Neural cell (in vitro differentiated cells): ENCODE measurements at regions not wholly inside any gene's neighbourhood (a gene's known extent, or its start where the extent isn't known, plus 50 kb on each side); places are given as distances from the start of the nearest gene placed in this dataset.

Experiments used
- H2AFZ ChIP-seq: fragments of 200-600, 300-800 bp; sonication (generic), shearing (Covaris generic); 2 replicates; pipeline ENCODE4 v1.6.0; 2014; ENCODE audit warnings: low read depth, mild to moderate bottlenecking, antibody characterized with exemption, low read length, moderate library complexity
- H3F3A ChIP-seq: fragments of 200-600 bp; shearing (Covaris generic); 2 replicates; pipeline ENCODE4 v1.6.1; 2016; ENCODE audit warnings: mild to moderate bottlenecking, moderate library complexity, mixed read lengths, antibody characterized with exemption, low read length; ENCODE audit not compliant: insufficient read depth, poor library complexity, severe bottlenecking
- H3K27ac ChIP-seq: fragments of 200-600, 300-800 bp; sonication (generic), shearing (Covaris generic); 2 replicates; pipeline ENCODE4 v1.5.1; 2014; ENCODE audit warnings: mild to moderate bottlenecking, low read length, moderate library complexity
- H3K27me3 ChIP-seq: fragments of 300-800, 200-600 bp; sonication (generic), shearing (Covaris generic); 2 replicates; pipeline ENCODE4 v1.6.0; 2014; ENCODE audit warnings: mild to moderate bottlenecking, low read depth, low read length, moderate library complexity; ENCODE audit not compliant: insufficient read depth
- H3K36me3 ChIP-seq: fragments of 300-800, 200-600 bp; sonication (generic), shearing (Covaris generic); 2 replicates; pipeline ENCODE4 v1.5.1; 2014; ENCODE audit warnings: mild to moderate bottlenecking, antibody characterized with exemption, low read length, moderate library complexity; ENCODE audit not compliant: insufficient read depth
- H3K4me2 ChIP-seq: fragments of 300-800, 200-600 bp; sonication (generic), shearing (Covaris generic); 2 replicates; pipeline ENCODE4 v1.6.0; 2014; ENCODE audit warnings: mild to moderate bottlenecking, low read length
- H3K4me3 ChIP-seq: fragments of 300-800, 200-600 bp; sonication (generic), shearing (Covaris generic); 2 replicates; pipeline ENCODE4 v1.5.1; 2014; ENCODE audit warnings: mild to moderate bottlenecking, low read length, moderate library complexity
- H3K79me2 ChIP-seq: fragments of 200-600 bp; shearing (Covaris generic); replicated peaks from 2 replicates; pipeline ENCODE4 v1.6.0; 2014; ENCODE audit warnings: mild to moderate bottlenecking, low read length, moderate library complexity; ENCODE audit not compliant: insufficient read depth
- H3K9ac ChIP-seq: fragments of 300-800, 200-600 bp; sonication (generic), shearing (Covaris generic); 2 replicates; pipeline ENCODE4 v1.6.1; 2016; ENCODE audit warnings: mild to moderate bottlenecking, low read length, mixed read lengths
- H3K9me2 ChIP-seq: fragments of 200-600 bp; shearing (Covaris generic); 2 replicates; pipeline ENCODE4 v1.6.1; 2016; ENCODE audit warnings: mild to moderate bottlenecking, low read length, mixed read lengths; ENCODE audit not compliant: insufficient read depth
- H3K9me3 ChIP-seq: fragments of 200-600, 300-800 bp; sonication (generic), shearing (Covaris generic); 2 replicates; pipeline ENCODE4 v1.6.1; 2016; ENCODE audit warnings: mild to moderate bottlenecking, mixed run types, low read length, moderate library complexity, mixed read lengths
- H4K20me1 ChIP-seq: fragments of 200-600 bp; shearing (Covaris generic); 2 replicates; pipeline ENCODE4 v1.6.1; 2016; ENCODE audit warnings: mild to moderate bottlenecking, mixed run types; ENCODE audit not compliant: insufficient read depth
- EP300 ChIP-seq: fragments of 450-650 bp; conservative IDR thresholded peaks from 2 replicates; pipeline ENCODE4 v1.6.1; 2014; ENCODE audit warnings: antibody characterized with exemption, mild to moderate bottlenecking, moderate library complexity; ENCODE audit not compliant: poor library complexity, severe bottlenecking
- EZH2 ChIP-seq: fragments of 200-600, 300-800 bp; shearing (Covaris generic), sonication (generic); IDR thresholded peaks from 2 replicates; pipeline ENCODE4 v1.6.1; 2014; ENCODE audit warnings: antibody characterized with exemption, low read length, borderline replicate concordance, mild to moderate bottlenecking; ENCODE audit not compliant: insufficient read depth, poor library complexity, severe bottlenecking
- MXI1 ChIP-seq: fragments of 450-650 bp; conservative IDR thresholded peaks from 2 replicates; pipeline ENCODE4 v1.6.1; 2014; ENCODE audit warnings: antibody characterized with exemption, mild to moderate bottlenecking; ENCODE audit not compliant: poor library complexity, severe bottlenecking
- POLR2AphosphoS5 ChIP-seq: IDR thresholded peaks from 2 replicates; pipeline ENCODE4 v1.6.1; 2012
- RAD21 ChIP-seq: fragments of 450-650 bp; conservative IDR thresholded peaks from 2 replicates; pipeline ENCODE4 v1.6.1; 2014; ENCODE audit warnings: antibody characterized with exemption, mild to moderate bottlenecking, moderate library complexity
- SMC3 ChIP-seq: fragments of 450-650 bp; conservative IDR thresholded peaks from 2 replicates; pipeline ENCODE4 v1.6.1; 2014; ENCODE audit warnings: antibody characterized with exemption, mild to moderate bottlenecking, moderate library complexity; ENCODE audit not compliant: poor library complexity
- TAF1 ChIP-seq: IDR thresholded peaks from 2 replicates; pipeline ENCODE4 v1.6.1; 2012; ENCODE audit warnings: low read depth
- TF ChIP-seq, protein P1 (sequence below): fragments of 450-650 bp; IDR thresholded peaks from 2 replicates; pipeline ENCODE4 v1.5.1; 2014; ENCODE audit warnings: antibody characterized with exemption, mild to moderate bottlenecking, moderate library complexity; ENCODE audit not compliant: poor library complexity, severe bottlenecking
- TF ChIP-seq, protein P2 (sequence below): IDR thresholded peaks from 2 replicates; pipeline ENCODE4 v1.6.1; 2012; ENCODE audit warnings: borderline replicate concordance

DNA sequence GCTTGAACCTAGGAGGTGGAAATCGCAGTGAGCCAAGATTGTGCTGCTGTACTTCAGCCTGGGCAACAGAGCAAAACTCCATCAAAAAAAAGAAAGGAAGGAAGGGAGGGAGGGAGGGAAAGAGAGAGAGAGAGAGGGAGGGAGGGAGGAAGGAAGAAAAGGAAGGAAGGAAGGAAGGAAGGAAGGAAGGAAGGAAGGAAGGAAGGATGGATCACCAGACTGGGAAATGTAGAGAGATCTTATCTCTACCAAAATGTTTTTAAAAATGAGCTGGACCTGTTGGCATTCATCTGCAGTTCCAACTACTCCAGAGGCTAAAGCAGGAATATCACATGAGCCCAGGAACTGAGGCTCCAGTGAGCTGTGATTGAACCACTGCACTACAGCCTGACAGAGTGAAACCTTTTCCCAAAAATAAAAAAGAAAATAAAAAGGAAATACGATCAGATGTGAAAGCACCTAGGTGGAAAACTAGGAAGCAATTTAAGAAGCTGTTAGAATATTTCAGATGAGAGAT, 239.4 kb downstream of the CDH7 start:
- Histone ChIP-seq H3K27me3 (no peaks in the 10 kb centered on the region), H3K9me2 (no peaks in the 10 kb centered on the region), H3K9me3 (no peaks in the 10 kb centered on the region), H3F3A (no peaks in the 10 kb centered on the region), H2AFZ (no peak overlapping the region), H3K27ac (no peak overlapping the region), H3K4me2 (no peak overlapping the region), H3K79me2 (no peaks in the 10 kb centered on the region), H3K4me3 (no peak overlapping the region), H4K20me1 (no peaks in the 10 kb centered on the region), H3K9ac (no peak overlapping the region), H3K36me3 (no peaks in the 10 kb centered on the region)
- TF ChIP-seq EP300 = no peak
- TF ChIP-seq RAD21 = no peak
- no peak for TF ChIP-seq MXI1
- TF ChIP-seq, protein P1, sequence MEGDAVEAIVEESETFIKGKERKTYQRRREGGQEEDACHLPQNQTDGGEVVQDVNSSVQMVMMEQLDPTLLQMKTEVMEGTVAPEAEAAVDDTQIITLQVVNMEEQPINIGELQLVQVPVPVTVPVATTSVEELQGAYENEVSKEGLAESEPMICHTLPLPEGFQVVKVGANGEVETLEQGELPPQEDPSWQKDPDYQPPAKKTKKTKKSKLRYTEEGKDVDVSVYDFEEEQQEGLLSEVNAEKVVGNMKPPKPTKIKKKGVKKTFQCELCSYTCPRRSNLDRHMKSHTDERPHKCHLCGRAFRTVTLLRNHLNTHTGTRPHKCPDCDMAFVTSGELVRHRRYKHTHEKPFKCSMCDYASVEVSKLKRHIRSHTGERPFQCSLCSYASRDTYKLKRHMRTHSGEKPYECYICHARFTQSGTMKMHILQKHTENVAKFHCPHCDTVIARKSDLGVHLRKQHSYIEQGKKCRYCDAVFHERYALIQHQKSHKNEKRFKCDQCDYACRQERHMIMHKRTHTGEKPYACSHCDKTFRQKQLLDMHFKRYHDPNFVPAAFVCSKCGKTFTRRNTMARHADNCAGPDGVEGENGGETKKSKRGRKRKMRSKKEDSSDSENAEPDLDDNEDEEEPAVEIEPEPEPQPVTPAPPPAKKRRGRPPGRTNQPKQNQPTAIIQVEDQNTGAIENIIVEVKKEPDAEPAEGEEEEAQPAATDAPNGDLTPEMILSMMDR = no peak
- no peak for TF ChIP-seq POLR2AphosphoS5
- no peak for TF ChIP-seq TAF1
- TF ChIP-seq SMC3 = no peak
- no peak for TF ChIP-seq EZH2
- TF ChIP-seq, protein P2, sequence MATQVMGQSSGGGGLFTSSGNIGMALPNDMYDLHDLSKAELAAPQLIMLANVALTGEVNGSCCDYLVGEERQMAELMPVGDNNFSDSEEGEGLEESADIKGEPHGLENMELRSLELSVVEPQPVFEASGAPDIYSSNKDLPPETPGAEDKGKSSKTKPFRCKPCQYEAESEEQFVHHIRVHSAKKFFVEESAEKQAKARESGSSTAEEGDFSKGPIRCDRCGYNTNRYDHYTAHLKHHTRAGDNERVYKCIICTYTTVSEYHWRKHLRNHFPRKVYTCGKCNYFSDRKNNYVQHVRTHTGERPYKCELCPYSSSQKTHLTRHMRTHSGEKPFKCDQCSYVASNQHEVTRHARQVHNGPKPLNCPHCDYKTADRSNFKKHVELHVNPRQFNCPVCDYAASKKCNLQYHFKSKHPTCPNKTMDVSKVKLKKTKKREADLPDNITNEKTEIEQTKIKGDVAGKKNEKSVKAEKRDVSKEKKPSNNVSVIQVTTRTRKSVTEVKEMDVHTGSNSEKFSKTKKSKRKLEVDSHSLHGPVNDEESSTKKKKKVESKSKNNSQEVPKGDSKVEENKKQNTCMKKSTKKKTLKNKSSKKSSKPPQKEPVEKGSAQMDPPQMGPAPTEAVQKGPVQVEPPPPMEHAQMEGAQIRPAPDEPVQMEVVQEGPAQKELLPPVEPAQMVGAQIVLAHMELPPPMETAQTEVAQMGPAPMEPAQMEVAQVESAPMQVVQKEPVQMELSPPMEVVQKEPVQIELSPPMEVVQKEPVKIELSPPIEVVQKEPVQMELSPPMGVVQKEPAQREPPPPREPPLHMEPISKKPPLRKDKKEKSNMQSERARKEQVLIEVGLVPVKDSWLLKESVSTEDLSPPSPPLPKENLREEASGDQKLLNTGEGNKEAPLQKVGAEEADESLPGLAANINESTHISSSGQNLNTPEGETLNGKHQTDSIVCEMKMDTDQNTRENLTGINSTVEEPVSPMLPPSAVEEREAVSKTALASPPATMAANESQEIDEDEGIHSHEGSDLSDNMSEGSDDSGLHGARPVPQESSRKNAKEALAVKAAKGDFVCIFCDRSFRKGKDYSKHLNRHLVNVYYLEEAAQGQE = no peak

DNA sequence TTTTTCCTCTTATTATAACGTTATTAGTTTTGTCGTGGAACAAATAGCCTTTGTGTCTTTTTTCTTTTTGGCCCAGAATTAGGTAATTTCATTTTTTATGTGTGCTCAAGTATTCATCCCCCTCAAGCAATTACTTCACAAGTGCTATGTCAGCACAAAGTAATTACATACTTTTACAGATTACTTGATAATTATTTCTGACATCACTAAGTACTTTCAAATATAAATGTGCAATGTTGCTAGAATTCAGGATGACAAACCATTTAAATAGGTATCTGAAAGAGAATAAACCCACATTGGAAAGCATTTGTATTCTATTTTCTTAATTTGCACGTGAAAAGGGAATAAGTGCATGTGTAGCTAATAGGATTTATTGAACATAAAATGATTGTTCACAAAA, 238.2 kb downstream of the CDH7 start:
- Histone ChIP-seq H3K4me2 (no peak overlapping the region), H3K27ac (no peak overlapping the region), H3K79me2 (no peaks in the 10 kb centered on the region), H3K9ac (no peak overlapping the region), H3K4me3 (no peak overlapping the region), H2AFZ (no peak overlapping the region), H3K36me3 (no peaks in the 10 kb centered on the region), H3K27me3 (no peaks in the 10 kb centered on the region), H3K9me2 (no peaks in the 10 kb centered on the region), H3F3A (no peaks in the 10 kb centered on the region), H4K20me1 (no peaks in the 10 kb centered on the region), H3K9me3 (no peaks in the 10 kb centered on the region)
- TF ChIP-seq SMC3 = no peak
- TF ChIP-seq, protein P1 = no peak
- TF ChIP-seq POLR2AphosphoS5 = no peak
- no peak for TF ChIP-seq RAD21
- TF ChIP-seq EZH2 = no peak
- TF ChIP-seq, protein P2 = no peak
- TF ChIP-seq MXI1 = no peak
- no peak for TF ChIP-seq EP300
- TF ChIP-seq TAF1 = no peak
